Liver (tissue), 8 donors: ENCODE measurements at regions not wholly inside any gene's neighbourhood (a gene's known extent, or its start where the extent isn't known, plus 50 kb on each side); places are given as distances from the start of the nearest gene placed in this dataset.

ENCODE experiments used
- DNase-seq: peaks from one replicate; pipeline ENCODE4 v3.0.0-alpha.2; 2017; ENCODE audit warnings: low spot score
- H3K27ac ChIP-seq, 2 donors: one replicate each; pipeline ENCODE4 v1.7.0; 2013; ENCODE audit warnings: inconsistent platforms in 2 of 2, low read length in 2 of 2, control low read depth in 1 of 2, low read depth in 1 of 2, mild to moderate bottlenecking in 1 of 2
- H3K27me3 ChIP-seq, 4 donors: one replicate each; pipeline versions ENCODE4 v1.6.1 to v1.7.0; 2013; ENCODE audit warnings: low read length in 3 of 4, inconsistent platforms in 1 of 4, mild to moderate bottlenecking in 1 of 4, moderate library complexity in 1 of 4; ENCODE audit not compliant: control insufficient read depth in 4 of 4, insufficient read depth in 4 of 4
- H3K36me3 ChIP-seq, 4 donors: one replicate each; pipeline versions ENCODE4 v1.6.1 to v1.7.0; 2013; ENCODE audit warnings: low read length in 3 of 4, mild to moderate bottlenecking in 3 of 4, low read depth in 1 of 4, moderate library complexity in 1 of 4; ENCODE audit not compliant: control insufficient read depth in 4 of 4, insufficient read depth in 3 of 4
- H3K4me1 ChIP-seq, 4 donors: one replicate each; pipeline versions ENCODE4 v1.6.1 to v1.7.0; 2013; ENCODE audit warnings: low read length in 3 of 4, mild to moderate bottlenecking in 3 of 4, moderate library complexity in 1 of 4; ENCODE audit not compliant: control insufficient read depth in 4 of 4, insufficient read depth in 4 of 4
- H3K4me3 ChIP-seq, 3 donors: one replicate each; pipeline versions ENCODE4 v1.6.1 to v1.7.0; 2013; ENCODE audit warnings: low read length in 3 of 3, control low read depth in 1 of 3, low read depth in 1 of 3, mild to moderate bottlenecking in 1 of 3
- H3K9ac ChIP-seq, 2 donors: one replicate each; pipeline ENCODE4 v1.7.0; 2013; ENCODE audit warnings: low read length in 2 of 2, mild to moderate bottlenecking in 2 of 2, moderate library complexity in 2 of 2, control low read depth in 1 of 2, low read depth in 1 of 2
- H3K9me3 ChIP-seq, 4 donors: one replicate each; pipeline versions ENCODE4 v1.6.1 to v1.7.0; 2013; ENCODE audit warnings: low read length in 3 of 4; ENCODE audit not compliant: control insufficient read depth in 4 of 4
- ATF3 ChIP-seq: IDR thresholded peaks from 2 replicates; pipeline ENCODE4 v1.6.1; 2016; ENCODE audit warnings: antibody characterized with exemption
- CTCF ChIP-seq: fragments of 150-350 bp; IDR thresholded peaks from 2 replicates; pipeline ENCODE4 v1.5.1; 2017; ENCODE audit warnings: improper control_type of control experiment, low read depth, low read length; ENCODE audit not compliant: missing input control
- EGR1 ChIP-seq, 2 donors: IDR thresholded peaks; 2 replicates each; pipeline ENCODE4 v1.6.1; 2016 to 2018; ENCODE audit warnings: antibody characterized with exemption in 2 of 2, low read depth in 2 of 2
- FOXA1 ChIP-seq: IDR thresholded peaks from 2 replicates; pipeline ENCODE4 v1.6.1; 2016; ENCODE audit warnings: antibody characterized with exemption
- FOXA2 ChIP-seq: IDR thresholded peaks from 2 replicates; pipeline ENCODE4 v1.6.1; 2016; ENCODE audit warnings: antibody characterized with exemption
- GABPA ChIP-seq, 2 donors: IDR thresholded peaks in 1 of 2; conservative IDR thresholded peaks in 1 of 2; 2 replicates each; pipeline ENCODE4 v1.6.1; 2016; ENCODE audit warnings: antibody characterized with exemption in 2 of 2, mild to moderate bottlenecking in 1 of 2, moderate library complexity in 1 of 2
- HNF4A ChIP-seq, 2 donors: conservative IDR thresholded peaks; 2 replicates each; pipeline ENCODE4 v1.6.1; 2016; ENCODE audit warnings: antibody characterized with exemption in 2 of 2, mild to moderate bottlenecking in 2 of 2
- HNF4G ChIP-seq: IDR thresholded peaks from 2 replicates; pipeline ENCODE4 v1.6.1; 2016; ENCODE audit warnings: antibody characterized with exemption
- JUND ChIP-seq, 2 donors: IDR thresholded peaks; 2 replicates each; pipeline ENCODE4 v1.6.1; 2016; ENCODE audit warnings: antibody characterized with exemption in 2 of 2
- MAX ChIP-seq: IDR thresholded peaks from 2 replicates; pipeline ENCODE4 v1.6.1; 2016; ENCODE audit warnings: antibody characterized with exemption
- NR2F2 ChIP-seq: IDR thresholded peaks from 2 replicates; pipeline ENCODE4 v1.6.1; 2016; ENCODE audit warnings: antibody characterized with exemption
- RAD21 ChIP-seq, 2 donors: IDR thresholded peaks; 2 replicates each; pipeline ENCODE4 v1.6.1; 2016; ENCODE audit warnings: antibody characterized with exemption in 2 of 2, mild to moderate bottlenecking in 2 of 2
- REST ChIP-seq: IDR thresholded peaks from 2 replicates; pipeline ENCODE4 v1.6.1; 2016; ENCODE audit warnings: antibody characterized with exemption, mild to moderate bottlenecking
- TAF1 ChIP-seq: conservative IDR thresholded peaks from 2 replicates; pipeline ENCODE4 v1.6.1; 2016; ENCODE audit warnings: antibody characterized with exemption, mild to moderate bottlenecking
- YY1 ChIP-seq: IDR thresholded peaks from 2 replicates; pipeline ENCODE4 v1.6.1; 2016; ENCODE audit warnings: antibody characterized with exemption, mild to moderate bottlenecking
- ZBTB33 ChIP-seq: IDR thresholded peaks from 2 replicates; pipeline ENCODE4 v1.6.1; 2016; ENCODE audit warnings: antibody characterized with exemption
- WGBS: extraction: QIAGEN DNeasy Blood & Tissue Kit; methylation state at CpG from one replicate; pipeline ENCODE4 v1.1.7; 2013; 5-methylcytosine and 5-hydroxymethylcytosine counted together
- donor health status: healthy.
- donor health status: healthy.
- donor health status: healthy.
- donor health status: healthy.
- donor health status: healthy.

GRCh38 chr2:6577960-6578359, 287.7 kb downstream of the CMPK2 start (continued):
- TF ChIP-seq ZBTB33 (no peak), NR2F2 (no peak), TAF1 (no peak), YY1 (no peak), ATF3 (no peak), HNF4G (no peak)

GRCh38 chr2:6578416-6578815, 287.3 kb downstream of the CMPK2 start:
- DNase-seq = no peak
- TF ChIP-seq FOXA1 = no peak
- no peak for TF ChIP-seq ATF3
- TF ChIP-seq REST = no peak
- TF ChIP-seq NR2F2 = no peak
- no peak for TF ChIP-seq EGR1 (IDR thresholded peaks at IDR 0.05; ENCODE audit: low read depth in 2 of 2)
- TF ChIP-seq CTCF = no peak
- no peak for TF ChIP-seq MAX
- no peak for TF ChIP-seq RAD21 (IDR thresholded peaks at IDR 0.05)
- no peak for TF ChIP-seq JUND (IDR thresholded peaks at IDR 0.05)
- no peak for TF ChIP-seq HNF4G
- no peak for TF ChIP-seq FOXA2
- no peak for TF ChIP-seq YY1
- TF ChIP-seq HNF4A (conservative IDR thresholded peaks at IDR 0.05) = no peak
- no peak for TF ChIP-seq TAF1
- TF ChIP-seq GABPA (IDR thresholded peaks at IDR 0.05 in 1 of 2, conservative IDR thresholded peaks at IDR 0.05 in 1 of 2) = no peak
- Histone ChIP-seq H3K4me3 (no peak overlapping the region), H3K36me3 (no peaks in the 10 kb centered on the region), H3K27me3 (no peaks in the 10 kb centered on the region), H3K9ac (no peak overlapping the region), H3K9me3 (no peaks in the 10 kb centered on the region), H3K4me1 (no peaks in the 10 kb centered on the region), H3K27ac (no peak overlapping the region)
- whole genome bisulfite sequencing = 61% methylated on average over 4 of the region's 4 CpGs
